Gastrocnemius medialis (tissue), 4 donors: ENCODE measurements at regions not wholly inside any gene's neighbourhood (a gene's known extent, or its start where the extent isn't known, plus 50 kb on each side); places are given as distances from the start of the nearest gene placed in this dataset.

ENCODE experiments used
- CTCF ChIP-seq, 5 experiments: fragments of 450-650 bp in 3 of 5; fragments of 200-600 bp in 2 of 5; sonication (generic) in 2 of 5; IDR thresholded peaks in 4 of 5; conservative IDR thresholded peaks in 1 of 5; 1 replicate in 4 of 5; 2 replicates in 1 of 5; pipeline ENCODE4 v1.5.1; 2016 to 2019; ENCODE audit warnings: antibody characterized with exemption in 5 of 5, mild to moderate bottlenecking in 3 of 5, moderate library complexity in 3 of 5
- POLR2A ChIP-seq, 2 donors: fragments of 450-650 bp; IDR thresholded peaks; one replicate each; pipeline ENCODE4 v1.6.1; 2017; ENCODE audit warnings: antibody characterized with exemption in 2 of 2, mild to moderate bottlenecking in 2 of 2, moderate library complexity in 2 of 2

GRCh38 chr3:81072591-81072990 is 688.9 kb downstream of the GBE1 start:
- no peak for TF ChIP-seq POLR2A (IDR thresholded peaks at IDR 0.05)
- no peak for TF ChIP-seq CTCF (IDR thresholded peaks at IDR 0.05 in 4 of 5, conservative IDR thresholded peaks at IDR 0.05 in 1 of 5)
